ENCODE measurements at regions not wholly inside any gene's neighbourhood (a gene's known extent, or its start where the extent isn't known, plus 50 kb on each side); places are given as distances from the start of the nearest gene placed in this dataset.

- Histone ChIP-seq H3K4me1 (no peaks in the 10 kb centered on the region), H3K9me3 (no peaks in the 10 kb centered on the region), H3K4me3 (no peak overlapping the region), H3K27ac (no peak overlapping the region), H3K36me3 (no peaks in the 10 kb centered on the region), H3K27me3 (no peaks in the 10 kb centered on the region)
- no peak for DNase-seq
- no peak for TF ChIP-seq CTCF (IDR thresholded peaks at IDR 0.05)
- intact Hi-C loops (cut with DNase I), result no loop called here
- ATAC-seq, result no peak
Measured at GRCh38 chr3:106048946-106049481, 180.2 kb upstream of the CBLB start.

- no peak for TF ChIP-seq CTCF (IDR thresholded peaks at IDR 0.05)
- no peak overlapping the region for H3K4me3 ChIP-seq
- H3K27me3 ChIP-seq, result no peaks in the 10 kb centered on the region
- no peaks in the 10 kb centered on the region for H3K36me3 ChIP-seq
- no peaks in the 10 kb centered on the region for H3K4me1 ChIP-seq
- intact Hi-C loops (cut with DNase I), result no loop called here
- no peaks in the 10 kb centered on the region for H3K9me3 ChIP-seq
- ATAC-seq (no peak), DNase-seq (no peak)
- H3K27ac ChIP-seq, result no peak overlapping the region
Measured at GRCh38 chr3:106049821-106050220, 181.0 kb upstream of the CBLB start.

GRCh38 chr3:106056931-106057330 is 188.1 kb upstream of the CBLB start:
- Histone ChIP-seq H3K9me3 (no peaks in the 10 kb centered on the region), H3K4me1 (no peaks in the 10 kb centered on the region), H3K27me3 (no peaks in the 10 kb centered on the region), H3K27ac (no peak overlapping the region), H3K4me3 (no peak overlapping the region), H3K36me3 (no peaks in the 10 kb centered on the region)
- DNase-seq (no peak), ATAC-seq (no peak)
- no peak for TF ChIP-seq CTCF (IDR thresholded peaks at IDR 0.05)
- intact Hi-C loops (cut with DNase I), result no loop called here

- no peak overlapping the region for H3K4me3 ChIP-seq
- no peaks in the 10 kb centered on the region for H3K9me3 ChIP-seq
- no peaks in the 10 kb centered on the region for H3K27me3 ChIP-seq
- no peak for TF ChIP-seq CTCF (IDR thresholded peaks at IDR 0.05)
- intact Hi-C loops (cut with DNase I), result no loop called here
- DNase-seq (no peak), ATAC-seq (no peak)
- no peak overlapping the region for H3K27ac ChIP-seq
- no peaks in the 10 kb centered on the region for H3K36me3 ChIP-seq
- H3K4me1 ChIP-seq, result no peaks in the 10 kb centered on the region
Measured at GRCh38 chr3:106058475-106058874, 189.7 kb upstream of the CBLB start.

- Histone ChIP-seq H3K4me3 (no peak overlapping the region), H3K27ac (no peak overlapping the region), H3K4me1 (no peaks in the 10 kb centered on the region), H3K27me3 (no peaks in the 10 kb centered on the region), H3K36me3 (no peaks in the 10 kb centered on the region), H3K9me3 (peaks cover 7% of the 10 kb centered on the region)
- no peak for TF ChIP-seq CTCF (IDR thresholded peaks at IDR 0.05)
- intact Hi-C loops (cut with DNase I), result no loop called here
- DNase-seq, result no peak
- no peak for ATAC-seq
Measured at GRCh38 chr3:106059953-106060517, 191.2 kb upstream of the CBLB start.

- Histone ChIP-seq H3K4me3 (no peak overlapping the region), H3K27me3 (no peaks in the 10 kb centered on the region), H3K9me3 (peaks cover 7% of the 10 kb centered on the region), H3K27ac (no peak overlapping the region), H3K4me1 (no peaks in the 10 kb centered on the region), H3K36me3 (no peaks in the 10 kb centered on the region)
- no peak for TF ChIP-seq CTCF (IDR thresholded peaks at IDR 0.05)
- intact Hi-C loops (cut with DNase I), result no loop called here
- no peak for ATAC-seq
- no peak for DNase-seq
Measured at GRCh38 chr3:106063909-106064308, 195.1 kb upstream of the CBLB start.
